Stimulated activated CD8-positive, alpha-beta memory T cell treated with anti-CD3 and anti-CD28 coated beads, Interleukin-12 subunit alpha, Interleukin-12 subunit beta, amount 100 ng/mL, for 4 hours (primary cell): ENCODE measurements at regions not wholly inside any gene's neighbourhood (a gene's known extent, or its start where the extent isn't known, plus 50 kb on each side); places are given as distances from the start of the nearest gene placed in this dataset.

ENCODE experiments used
- DNase-seq: peaks from one replicate; pipeline ENCODE4 v3.0.0-alpha.2; 2020; ENCODE audit warnings: low read depth

DNA sequence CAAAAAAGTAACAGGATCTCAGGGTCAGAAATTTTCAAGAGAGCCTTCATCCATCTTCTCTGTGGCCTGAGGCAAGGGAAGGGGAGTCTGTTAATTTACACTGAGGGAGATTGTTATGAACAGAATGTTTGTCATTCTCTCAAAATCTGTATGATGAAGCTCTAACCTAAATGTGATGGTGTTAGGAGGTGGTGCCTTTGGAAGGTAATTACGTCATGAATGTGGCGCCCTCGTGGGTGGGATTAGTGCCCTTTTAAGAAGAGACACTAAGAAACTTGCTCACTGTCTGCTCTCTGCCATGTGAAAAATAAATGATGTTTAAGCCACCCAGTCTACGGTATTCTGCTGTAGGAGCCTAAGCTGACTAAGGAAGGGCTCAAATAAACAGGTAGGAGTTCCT lies 521.6 kb downstream of the SNAPC1 start:
- no peak for DNase-seq

DNA sequence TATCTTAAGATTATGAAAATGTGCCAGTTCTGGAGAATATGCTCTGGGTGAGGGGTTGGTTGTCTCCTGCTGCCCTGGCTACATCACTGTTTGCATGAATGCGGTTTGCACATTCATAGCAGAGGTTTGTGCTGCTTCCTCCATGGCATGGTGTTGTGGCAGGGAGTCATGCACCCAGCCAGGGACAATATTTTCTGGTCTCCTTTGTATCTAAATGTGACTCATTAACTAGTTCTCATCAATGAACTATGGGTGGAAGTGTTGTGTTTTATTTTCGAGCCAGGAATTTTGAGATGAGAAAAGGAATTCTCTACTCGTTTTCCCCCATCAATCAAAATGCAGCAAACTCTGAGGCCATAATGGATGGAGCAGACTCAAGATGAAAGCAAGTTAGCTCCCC lies 527.3 kb downstream of the SNAPC1 start:
- DNase-seq = no peak

DNA sequence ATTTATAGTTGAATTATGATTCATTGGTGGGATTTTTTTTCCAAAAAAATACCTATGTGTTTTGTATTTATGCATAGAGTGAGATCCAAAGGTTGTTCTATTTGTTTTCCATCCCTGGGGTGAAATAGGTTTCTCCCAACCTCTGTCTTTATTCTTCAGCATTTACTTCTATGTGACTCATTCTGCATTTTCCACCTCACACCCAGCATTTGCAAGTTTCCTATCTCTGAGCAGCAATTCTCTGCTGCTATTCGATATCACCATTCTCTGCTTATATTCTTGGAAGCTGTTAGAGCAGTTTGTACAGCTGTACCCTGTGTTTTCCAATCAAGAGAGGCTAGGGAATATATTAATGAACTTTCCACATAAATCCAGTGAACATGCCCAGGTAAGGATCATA lies 538.9 kb downstream of the SNAPC1 start:
- no peak for DNase-seq

DNA sequence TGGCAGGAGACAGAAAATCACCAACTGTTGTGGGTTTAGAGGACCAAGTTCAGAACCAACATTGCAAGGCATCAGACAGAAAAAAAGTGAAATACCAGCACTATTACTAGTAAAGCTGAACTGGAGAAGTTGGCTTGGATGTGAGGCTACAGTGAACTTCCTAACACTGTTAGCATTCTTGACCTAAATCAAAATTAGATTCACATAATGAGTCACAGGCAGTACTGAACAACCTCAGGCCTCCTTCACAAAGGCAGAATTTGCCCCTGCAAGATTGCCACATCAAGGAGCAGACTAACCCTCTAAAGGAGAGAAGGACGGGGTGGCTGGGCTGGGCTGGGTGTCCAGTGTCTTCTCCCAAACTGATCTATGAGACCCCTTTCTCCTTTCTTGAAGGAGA lies 539.7 kb downstream of the SNAPC1 start:
- DNase-seq = no peak

DNA sequence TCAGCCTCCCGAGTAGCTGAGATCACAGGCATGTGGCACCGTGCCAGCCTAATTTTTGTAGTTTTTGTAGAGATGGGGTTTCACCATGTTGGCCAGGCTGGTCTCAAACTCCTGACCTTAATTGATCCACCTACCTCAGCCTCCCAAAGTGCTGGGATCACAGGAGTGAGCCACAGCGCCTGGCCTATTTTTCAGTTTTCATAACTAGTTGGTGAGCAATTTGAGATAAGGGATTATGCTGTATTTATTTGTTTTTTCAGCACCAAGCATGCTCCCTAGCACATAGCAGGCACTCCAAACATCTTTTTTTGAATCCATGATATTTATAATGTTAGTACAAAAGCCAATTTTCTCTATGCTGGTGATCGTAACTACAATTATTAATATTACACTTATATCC lies 541.2 kb downstream of the SNAPC1 start:
- no peak for DNase-seq

DNA sequence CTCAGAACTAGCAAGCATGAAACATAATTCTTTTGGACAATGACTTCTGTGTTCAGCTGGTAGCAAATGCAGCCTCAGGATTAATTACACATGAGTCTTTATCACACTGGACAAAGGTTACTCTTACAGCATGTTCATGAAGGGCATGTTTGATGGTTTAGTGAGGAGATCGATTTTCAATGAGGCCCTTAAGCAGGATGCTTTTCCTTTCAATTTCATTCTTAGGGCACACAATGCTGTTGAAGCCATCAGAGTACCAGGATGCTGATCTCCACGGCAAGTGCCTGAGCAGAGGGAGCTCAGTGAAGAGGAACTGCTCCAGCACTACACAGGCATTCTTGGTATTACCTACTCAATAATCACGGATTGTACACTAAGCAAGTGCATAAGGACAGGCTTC lies 542.0 kb downstream of the SNAPC1 start:
- DNase-seq = no peak

DNA sequence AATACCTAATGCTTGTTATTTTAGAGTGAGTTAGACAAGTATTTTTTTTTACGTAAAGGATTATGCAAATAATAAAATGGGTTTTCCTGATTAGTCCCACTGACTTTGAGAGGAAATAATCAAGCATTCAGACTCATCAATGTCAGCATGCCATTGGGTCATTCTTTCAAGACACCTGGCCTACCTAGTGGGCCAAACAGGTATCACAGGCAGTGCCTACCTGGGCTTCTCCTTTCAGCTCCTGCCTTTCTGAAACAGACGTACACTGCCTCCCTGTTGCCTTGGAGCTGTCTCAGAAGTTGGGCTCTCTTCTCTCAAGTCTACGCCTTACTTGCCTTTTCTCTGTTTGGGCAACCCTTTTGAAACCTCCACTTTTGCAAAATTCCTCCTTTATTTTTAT lies 545.6 kb downstream of the SNAPC1 start:
- no peak for DNase-seq

DNA sequence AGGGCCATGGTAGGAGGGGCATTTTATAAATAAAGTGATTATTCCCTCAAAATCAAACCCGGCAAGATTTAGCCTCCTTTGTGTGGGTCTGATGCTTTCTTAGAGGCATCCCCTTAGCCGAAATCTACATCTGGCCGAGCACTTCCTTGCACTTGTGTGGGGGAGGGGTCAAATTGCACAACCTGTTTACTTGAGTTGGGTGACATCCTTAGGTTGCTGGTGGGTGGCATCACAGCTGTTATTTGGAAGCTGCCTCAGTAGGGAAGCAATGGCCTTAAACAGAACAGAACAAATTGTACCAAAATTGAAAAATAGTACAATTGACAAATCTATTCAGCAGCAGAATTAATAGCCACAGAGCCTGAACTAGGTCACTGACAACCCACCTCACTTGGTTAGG lies 546.1 kb downstream of the SNAPC1 start:
- DNase-seq = no peak

DNA sequence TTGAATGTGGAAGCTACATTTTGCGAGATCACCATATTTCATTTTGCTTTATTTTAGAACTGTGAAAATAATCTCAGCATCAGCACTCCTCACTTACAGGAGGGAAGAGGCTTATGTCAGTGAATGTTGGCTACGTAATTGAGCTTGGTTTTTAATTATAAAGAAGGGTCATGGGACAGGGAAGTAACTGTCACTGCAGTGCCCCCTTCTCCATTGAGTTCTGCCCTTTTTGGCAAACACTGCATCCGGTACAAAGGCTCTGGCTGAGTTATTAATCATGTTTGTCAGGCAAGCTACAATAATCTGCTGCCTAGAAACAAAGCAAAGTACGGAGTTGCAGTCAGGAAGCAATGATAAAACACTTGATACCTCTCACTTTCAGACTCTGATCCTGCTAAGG lies 546.7 kb downstream of the SNAPC1 start:
- no peak for DNase-seq

DNA sequence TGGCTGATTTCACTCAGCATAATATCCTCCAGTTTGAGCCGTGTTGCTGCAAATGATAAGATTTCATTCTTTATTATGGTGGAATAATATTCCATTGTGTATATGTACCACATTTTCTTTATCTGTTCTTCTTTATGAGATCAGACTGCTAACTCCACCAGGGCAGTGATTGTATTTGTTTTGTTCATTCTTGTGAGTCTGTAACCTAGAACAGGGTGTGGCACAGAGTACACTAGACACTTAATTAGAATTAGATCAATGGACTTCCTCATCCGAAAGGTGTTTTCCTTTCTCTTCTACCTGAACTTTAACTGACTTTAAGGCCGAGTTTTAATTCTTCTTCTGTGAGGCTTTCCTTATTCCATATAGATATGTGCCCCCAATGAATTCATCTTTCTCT lies 551.0 kb downstream of the SNAPC1 start:
- no peak for DNase-seq

DNA sequence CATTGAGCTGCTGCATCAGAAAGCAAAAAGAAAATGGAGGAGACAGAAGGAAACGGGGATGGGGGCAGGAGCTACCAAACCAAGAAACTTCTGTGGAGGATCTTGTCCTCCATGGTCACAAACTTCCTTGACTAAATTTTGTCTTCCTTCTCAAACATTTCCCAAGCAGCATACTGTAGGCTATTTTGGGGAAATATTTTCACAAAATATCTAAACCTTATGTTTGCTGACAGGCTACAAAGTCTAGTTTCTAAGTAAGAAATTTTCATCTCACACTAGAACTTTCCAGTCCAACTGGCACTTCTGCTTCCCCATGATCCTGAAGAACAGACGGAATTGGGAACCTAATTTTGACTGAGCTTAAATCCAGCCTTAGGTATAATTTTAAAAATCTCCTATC lies 552.0 kb downstream of the SNAPC1 start:
- DNase-seq = no peak

DNA sequence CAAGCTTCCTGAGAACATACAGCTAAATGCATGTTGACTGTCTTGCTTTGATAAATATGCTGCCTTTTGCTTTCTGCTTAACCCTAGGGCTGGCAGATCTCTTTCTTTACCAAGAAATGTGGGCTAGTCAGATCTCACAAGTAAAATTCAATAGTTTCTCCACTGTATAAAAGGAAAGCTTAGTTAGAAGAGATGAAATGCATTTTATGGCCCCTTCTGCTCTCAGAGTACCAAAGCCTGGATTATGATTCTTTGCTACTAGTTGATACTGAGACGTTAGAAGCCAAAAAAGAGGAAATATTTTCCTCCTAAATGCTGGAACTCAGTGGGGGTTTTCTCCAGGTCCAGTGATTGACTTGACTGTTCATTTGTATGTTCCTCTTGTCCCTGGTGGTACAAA lies 552.7 kb downstream of the SNAPC1 start:
- DNase-seq = no peak

DNA sequence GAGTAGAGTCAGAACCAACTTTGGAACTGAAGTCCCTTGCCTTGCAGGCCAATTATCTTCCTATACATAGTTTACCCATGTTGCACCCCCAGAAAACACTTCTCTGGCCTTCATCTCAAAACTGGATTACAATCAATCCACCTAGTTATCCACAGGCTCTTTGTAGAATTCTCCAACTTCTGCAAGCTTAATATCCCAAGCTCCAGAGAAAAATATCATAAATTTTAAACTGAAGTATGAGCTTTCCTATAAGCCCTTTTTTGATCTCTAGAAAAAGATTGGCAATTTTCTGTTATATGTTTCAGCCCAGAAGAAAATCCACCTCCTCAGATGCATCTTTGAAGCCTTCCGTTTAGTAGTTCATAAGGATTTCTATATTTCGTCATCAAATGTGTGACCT lies 553.4 kb downstream of the SNAPC1 start:
- DNase-seq = no peak

DNA sequence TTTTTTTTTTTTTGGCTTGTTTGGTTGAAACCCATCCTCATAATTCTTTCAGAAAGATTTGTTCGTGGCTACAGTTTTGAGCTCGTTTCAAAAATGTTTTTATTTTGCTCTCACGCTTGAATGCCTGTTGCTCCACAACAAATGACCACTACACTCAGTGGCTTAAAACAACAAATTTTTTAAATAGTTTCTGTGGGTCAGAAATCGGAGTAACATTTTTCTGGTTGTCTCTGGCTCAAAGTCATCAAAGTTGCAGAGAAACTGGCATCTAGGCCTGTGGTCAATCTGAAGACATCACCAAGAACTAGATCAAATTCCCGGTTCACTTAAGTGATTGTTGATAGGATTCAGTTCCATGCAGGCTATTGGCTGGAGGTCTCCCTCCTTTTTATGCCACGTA lies 560.0 kb downstream of the SNAPC1 start:
- no peak for DNase-seq

DNA sequence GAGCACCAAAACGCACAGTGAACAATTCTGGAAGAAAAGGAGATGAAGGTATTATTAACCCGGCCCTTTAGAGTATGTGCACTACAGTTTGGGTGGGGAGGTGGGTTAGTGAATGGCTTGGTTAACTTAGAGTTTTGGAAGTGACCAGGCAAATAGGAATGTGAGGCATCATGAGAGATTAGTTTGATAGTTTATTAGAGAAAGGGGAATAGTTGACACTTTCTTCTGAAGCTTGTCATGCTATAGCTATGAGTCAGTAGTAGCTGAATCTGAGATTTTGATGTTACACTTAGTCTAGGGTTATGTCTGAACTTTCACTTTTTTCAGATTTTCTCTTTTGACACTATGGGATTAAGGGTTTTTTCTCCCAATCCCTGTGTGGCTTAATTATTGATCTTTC lies 567.2 kb downstream of the SNAPC1 start:
- no peak for DNase-seq

DNA sequence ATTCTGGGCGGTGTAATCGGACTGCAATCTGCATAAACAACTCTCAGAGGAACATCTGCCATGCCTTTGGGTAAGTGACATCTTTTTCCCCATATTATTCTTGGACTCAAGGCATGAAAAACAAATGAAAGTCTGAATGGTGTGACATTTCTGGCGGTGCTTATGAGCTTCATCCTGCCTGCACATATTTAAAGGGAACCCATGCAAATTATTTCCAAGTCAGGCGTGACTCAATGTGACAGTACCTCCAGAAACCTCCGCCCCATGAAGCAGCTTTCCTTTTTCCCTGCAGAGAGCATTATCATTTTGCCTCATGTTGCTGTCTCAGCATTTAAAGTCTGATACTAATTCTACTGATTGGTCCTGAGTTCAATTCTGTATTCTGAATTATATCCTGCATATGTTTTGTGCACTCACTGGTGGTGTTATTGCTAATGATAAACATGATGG lies 585.4 kb downstream of the SNAPC1 start:
- no peak for DNase-seq

DNA sequence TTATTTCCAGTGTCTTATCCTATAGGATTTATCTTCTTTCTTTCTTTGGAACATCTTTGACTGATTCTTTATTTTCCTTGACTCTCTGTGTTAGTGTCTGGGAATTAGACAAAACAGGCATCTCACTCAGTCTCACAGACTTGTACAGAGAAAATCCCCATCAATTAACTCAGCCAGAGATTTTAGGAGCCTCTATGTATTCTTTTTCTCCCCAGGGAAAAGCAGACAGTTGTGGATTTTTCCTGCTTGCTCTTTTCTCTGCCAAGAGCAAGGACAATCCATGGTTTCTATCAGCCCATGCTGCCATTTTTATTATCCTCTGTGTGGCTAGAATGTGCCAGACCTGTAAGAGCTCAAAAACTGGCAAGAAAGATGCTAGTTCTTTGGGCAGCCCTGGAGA lies 595.1 kb downstream of the SNAPC1 start:
- no peak for DNase-seq

DNA sequence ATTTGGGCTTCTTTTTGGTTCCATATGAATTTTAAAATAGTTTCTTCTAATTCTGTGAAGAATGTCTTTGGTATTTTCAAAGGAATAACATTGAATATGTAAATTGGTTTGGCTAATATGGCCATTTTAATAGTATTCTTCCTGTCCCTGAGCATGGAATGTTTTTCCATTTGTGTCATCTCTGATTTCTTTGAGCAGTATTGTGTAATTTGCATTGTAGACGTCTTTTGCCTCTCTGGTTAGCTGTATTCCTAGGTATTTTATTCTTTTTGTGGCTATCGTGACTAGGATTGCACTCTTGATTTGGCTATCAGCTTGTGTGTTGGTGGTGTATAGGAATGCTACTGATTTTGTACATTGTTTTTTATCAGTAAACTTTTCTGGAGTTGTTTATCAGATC lies 601.9 kb downstream of the SNAPC1 start:
- DNase-seq = no peak

DNA sequence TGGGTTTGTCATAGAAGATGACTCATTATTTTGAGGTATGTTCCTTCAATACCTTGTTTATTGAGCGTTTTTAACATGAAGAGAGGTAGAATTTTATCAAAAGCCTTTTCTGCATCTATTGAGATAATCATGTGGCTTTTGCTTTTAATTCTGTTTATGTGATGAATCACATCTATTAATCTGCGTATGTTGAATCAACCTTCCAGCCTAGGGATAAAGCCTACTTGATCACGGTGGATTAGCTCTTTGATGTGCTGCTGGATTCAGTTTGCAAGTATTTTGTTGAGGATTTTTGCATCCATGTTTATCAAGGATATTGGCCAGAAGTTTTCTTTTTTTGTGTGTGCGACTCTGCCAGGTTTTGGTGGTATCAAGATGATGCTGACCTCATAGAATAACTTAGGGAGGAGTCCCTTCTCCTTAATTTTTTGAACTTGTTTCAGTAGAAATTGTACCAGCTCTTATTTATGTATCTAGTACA lies 602.6 kb downstream of the SNAPC1 start:
- no peak for DNase-seq

DNA sequence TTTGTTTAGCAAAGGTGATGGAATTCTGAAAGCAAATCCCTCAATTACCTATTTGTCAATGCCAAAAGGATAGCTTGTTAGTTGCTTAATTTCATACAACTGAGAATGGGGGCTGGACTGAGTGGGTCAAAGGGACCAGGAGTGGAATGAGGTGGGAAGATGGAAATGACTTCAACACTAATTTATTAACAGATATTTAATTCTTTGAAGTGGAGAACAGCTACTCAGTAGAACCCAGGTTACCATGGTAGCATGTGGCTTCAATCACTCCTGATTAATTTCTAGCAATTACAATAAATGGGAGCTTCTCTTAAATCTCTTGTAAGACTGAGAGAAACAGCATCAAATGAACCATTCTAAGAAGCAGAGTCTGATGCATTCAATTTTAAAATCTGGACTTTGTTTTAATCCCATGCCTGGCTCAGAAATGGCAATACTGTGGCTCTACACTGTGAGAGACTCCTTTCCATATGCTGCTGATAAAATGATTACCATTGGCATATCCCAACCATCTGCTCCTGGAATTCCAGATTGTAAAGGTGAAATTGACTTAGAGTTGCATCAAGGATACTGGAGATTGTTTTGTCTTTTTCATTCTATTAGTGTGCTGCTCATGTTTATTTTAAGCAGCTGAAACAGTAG lies 607.8 kb downstream of the SNAPC1 start:
- no peak for DNase-seq

DNA sequence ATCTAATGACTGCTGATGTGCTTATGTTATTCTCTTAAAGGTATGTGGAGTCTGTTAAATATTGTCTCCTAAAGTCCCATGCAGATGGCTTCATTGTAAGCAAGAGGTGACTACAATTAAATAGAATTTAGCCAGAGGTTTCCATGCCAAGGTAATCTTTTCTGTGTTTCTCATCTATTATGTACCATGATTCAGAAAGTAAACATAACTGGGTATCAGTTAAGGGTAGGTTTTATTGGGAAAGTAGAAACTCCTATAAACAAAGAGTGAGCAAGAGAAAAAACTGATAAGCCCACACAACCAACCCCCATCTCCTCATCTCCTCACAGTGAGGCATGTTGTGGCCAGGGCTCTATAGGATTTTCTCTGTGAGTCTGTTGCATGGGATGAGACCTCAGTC lies 611.7 kb downstream of the SNAPC1 start:
- DNase-seq = no peak

DNA sequence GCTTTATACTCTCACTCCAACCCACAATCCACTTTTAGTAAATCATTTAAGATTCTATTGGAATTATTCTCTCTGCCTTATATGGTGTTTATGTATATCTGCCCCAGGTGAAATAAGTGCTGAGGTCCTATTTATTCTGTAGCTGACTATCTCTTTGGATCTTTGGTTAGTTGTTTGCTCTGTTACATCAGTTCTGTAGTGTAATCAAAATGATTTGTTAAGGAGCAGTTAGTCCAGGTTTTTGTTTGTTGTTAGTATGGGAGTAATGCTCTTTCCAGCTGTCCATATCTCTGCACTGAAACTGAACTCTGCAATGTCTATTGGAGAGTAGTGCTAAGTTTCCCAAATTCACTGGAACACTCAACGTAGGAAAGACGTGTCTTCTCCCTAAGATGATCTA lies 615.8 kb downstream of the SNAPC1 start:
- no peak for DNase-seq

DNA sequence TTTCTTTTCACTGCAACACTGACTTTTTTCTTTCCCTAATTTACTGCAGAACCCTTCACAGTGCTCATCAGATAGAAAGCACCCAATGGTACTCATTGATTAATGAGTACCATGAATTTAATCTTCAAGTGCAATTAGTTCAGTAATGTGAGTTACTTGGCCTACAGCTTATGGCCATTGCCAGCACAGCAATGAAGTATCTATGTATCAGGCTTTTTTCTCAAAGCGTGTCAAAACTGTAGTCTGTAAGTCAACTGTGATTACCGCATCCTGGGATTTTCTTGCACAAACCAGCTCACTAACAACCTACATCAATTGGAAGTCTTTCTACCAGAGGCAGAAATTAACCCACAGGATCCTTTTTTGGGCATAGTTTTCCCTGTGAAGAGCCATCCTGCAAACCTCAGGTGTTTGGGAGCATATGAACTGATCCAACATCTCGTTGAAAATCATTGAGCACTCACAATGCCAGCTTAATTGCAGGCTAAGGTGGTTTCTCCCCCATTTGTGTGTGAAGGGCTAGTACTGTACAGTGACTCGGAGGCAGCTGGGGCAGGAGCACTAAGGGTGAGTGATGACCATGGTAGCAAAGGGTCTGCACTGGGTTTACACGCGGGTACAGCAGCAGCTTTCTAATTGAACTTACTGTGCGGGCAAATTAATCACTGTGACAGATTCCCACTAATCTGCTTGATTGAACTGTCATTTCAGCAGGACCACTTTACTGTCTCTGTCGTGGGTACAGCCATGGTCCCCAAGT lies 619.3 kb downstream of the SNAPC1 start:
- DNase-seq = no peak

DNA sequence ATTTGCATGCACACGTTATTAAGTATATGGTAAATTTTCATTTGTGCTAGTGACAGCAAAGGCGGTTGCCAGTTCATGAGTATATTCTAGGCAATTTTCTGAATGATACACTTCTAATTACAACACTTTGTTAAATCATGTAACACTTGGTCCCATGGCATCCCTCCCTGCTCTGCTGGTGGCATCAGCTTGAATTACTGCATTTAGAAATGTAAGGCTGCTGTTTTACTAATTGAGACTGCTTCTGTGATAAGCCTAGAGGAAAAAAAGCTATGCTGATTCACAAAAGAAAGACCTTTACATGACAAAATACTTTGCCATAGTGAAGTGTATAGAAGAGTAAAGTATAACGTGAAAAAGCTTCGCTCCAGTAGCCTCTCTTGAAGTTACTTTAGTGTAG lies 636.1 kb downstream of the KCNH5 start:
- no peak for DNase-seq
